H1 (cell line): ENCODE measurements at regions not wholly inside any gene's neighbourhood (a gene's known extent, or its start where the extent isn't known, plus 50 kb on each side); places are given as distances from the start of the nearest gene placed in this dataset.

ENCODE experiments used
- CEBPB ChIP-seq: IDR thresholded peaks from 2 replicates; pipeline ENCODE4 v1.6.1; 2012; ENCODE audit warnings: low read depth, low read length
- CHD1 ChIP-seq: IDR thresholded peaks from 2 replicates; pipeline ENCODE4 v1.6.1; 2012; ENCODE audit warnings: low read depth, low read length, improper control_type of control experiment
- HDAC2 ChIP-seq, 2 experiments: fragments of 300-600 bp in 1 of 2; sonication (generic) in 1 of 2; IDR thresholded peaks; 2 replicates each; pipeline ENCODE4 v1.6.1; 2011 to 2012; ENCODE audit warnings: low read depth in 2 of 2, low read length in 2 of 2, mild to moderate bottlenecking in 2 of 2, moderate library complexity in 2 of 2, borderline replicate concordance in 1 of 2, inconsistent platforms in 1 of 2
- PHF8 ChIP-seq: fragments of 200-600 bp; sonication (generic); conservative IDR thresholded peaks from 2 replicates; pipeline ENCODE4 v1.7.1; 2012; ENCODE audit warnings: low read depth, mild to moderate bottlenecking, inconsistent platforms, low read length, moderate library complexity
- TF ChIP-seq, protein P1 (sequence below): IDR thresholded peaks from 2 replicates; pipeline ENCODE4 v1.6.1; 2012; ENCODE audit warnings: inconsistent platforms

DNA sequence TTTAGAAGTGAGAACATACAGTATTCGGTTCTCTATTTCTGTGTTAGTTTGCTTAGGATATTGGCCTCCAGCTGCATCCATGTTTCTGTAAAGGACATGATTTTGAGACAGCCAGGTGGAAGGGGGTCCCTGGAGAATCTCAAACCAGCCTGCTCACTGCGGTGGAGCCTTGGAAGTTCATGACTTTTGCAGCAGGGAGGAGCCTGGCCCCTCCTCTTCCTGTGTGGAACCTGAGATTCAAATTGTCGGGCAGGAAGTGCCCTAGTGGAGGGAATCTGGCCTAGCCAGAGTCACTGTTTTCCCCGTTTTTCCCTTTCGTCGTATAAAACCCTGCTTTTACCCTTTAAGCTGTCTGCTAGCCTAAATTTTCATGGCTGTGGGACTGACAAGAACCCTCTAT lies 762.6 kb downstream of the PCDH18 start (continued):
- TF ChIP-seq HDAC2 (IDR thresholded peaks at IDR 0.05; ENCODE audit: borderline replicate concordance in 1 of 2, low read depth in 2 of 2, low read length in 2 of 2): no peak
- TF ChIP-seq PHF8: no peak
- no peak for TF ChIP-seq CHD1
- TF ChIP-seq, protein P1, sequence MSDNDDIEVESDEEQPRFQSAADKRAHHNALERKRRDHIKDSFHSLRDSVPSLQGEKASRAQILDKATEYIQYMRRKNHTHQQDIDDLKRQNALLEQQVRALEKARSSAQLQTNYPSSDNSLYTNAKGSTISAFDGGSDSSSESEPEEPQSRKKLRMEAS: no peak
- no peak for TF ChIP-seq CEBPB
